ENCODE measurements at regions not wholly inside any gene's neighbourhood (a gene's known extent, or its start where the extent isn't known, plus 50 kb on each side); places are given as distances from the start of the nearest gene placed in this dataset.

- no peak for DNase-seq
Observed at GRCh38 chr1:55955016-55955621, 624.2 kb downstream of the PLPP3 start.

- DNase-seq, result no peak
Observed at GRCh38 chr1:55951291-55951690, 628.1 kb downstream of the PLPP3 start.

- no peak for DNase-seq
Observed at GRCh38 chr1:55947446-55947845, 631.9 kb downstream of the PLPP3 start.

GRCh38 chr1:55943721-55944435 is 635.5 kb downstream of the PLPP3 start:
- DNase-seq, result no peak

- DNase-seq, result no peak
Observed at GRCh38 chr1:55943012-55943411, 636.4 kb downstream of the PLPP3 start.

- no peak for DNase-seq
Observed at GRCh38 chr1:55939866-55940265, 639.5 kb downstream of the PLPP3 start.

- no peak for DNase-seq
Observed at GRCh38 chr1:55938861-55939260, 640.5 kb downstream of the PLPP3 start.

GRCh38 chr1:55938376-55938850 is 641.0 kb downstream of the PLPP3 start:
- no peak for DNase-seq

GRCh38 chr1:55937840-55938375 is 641.5 kb downstream of the PLPP3 start:
- DNase-seq, result no peak

GRCh38 chr1:55935236-55935635 is 644.1 kb downstream of the PLPP3 start:
- DNase-seq, result no peak

- DNase-seq, result no peak
Observed at GRCh38 chr1:55932402-55932801, 647.0 kb downstream of the PLPP3 start.

- no peak for DNase-seq
Observed at GRCh38 chr1:55931081-55931940, 648.1 kb downstream of the PLPP3 start.

- no peak for DNase-seq
Observed at GRCh38 chr1:55929652-55930051, 649.7 kb downstream of the PLPP3 start.

GRCh38 chr1:55928576-55928975 is 650.8 kb downstream of the PLPP3 start:
- no peak for DNase-seq

GRCh38 chr1:55927702-55928290 is 651.6 kb downstream of the PLPP3 start:
- DNase-seq, result no peak

GRCh38 chr1:55926906-55927471 is 652.4 kb downstream of the PLPP3 start:
- no peak for DNase-seq

- no peak for DNase-seq
Observed at GRCh38 chr1:55916907-55917306, 662.5 kb downstream of the PLPP3 start.

- DNase-seq, result no peak
Observed at GRCh38 chr1:55916481-55916880, 662.9 kb downstream of the PLPP3 start.

GRCh38 chr1:55913565-55913964 is 665.8 kb downstream of the PLPP3 start:
- DNase-seq, result no peak

GRCh38 chr1:55912438-55912837 is 666.9 kb downstream of the PLPP3 start:
- DNase-seq, result no peak

- no peak for DNase-seq
Observed at GRCh38 chr1:55904541-55904940, 674.8 kb downstream of the PLPP3 start.

GRCh38 chr1:55898181-55898580 is 681.2 kb downstream of the PLPP3 start:
- DNase-seq, result peak; percentile 24 to 36 (median 36)

GRCh38 chr1:55896210-55896609 is 681.0 kb upstream of the USP24 start:
- no peak for DNase-seq
